Spleen (tissue), 7 donors: ENCODE measurements at regions not wholly inside any gene's neighbourhood (a gene's known extent, or its start where the extent isn't known, plus 50 kb on each side); places are given as distances from the start of the nearest gene placed in this dataset.

Experiments
- POLR2A ChIP-seq, 3 donors: fragments of 450-650 bp; IDR thresholded peaks; one replicate each; pipeline ENCODE4 v1.5.1; 2017; ENCODE audit warnings: antibody characterized with exemption in 3 of 3, mild to moderate bottlenecking in 1 of 3
- POLR2AphosphoS5 ChIP-seq, 3 donors: sonication (generic); formaldehyde crosslinking; IDR thresholded peaks; one replicate each; pipeline ENCODE4 v1.5.1; 2017; ENCODE audit warnings: antibody characterized with exemption in 3 of 3
- TF ChIP-seq, protein P1 (sequence below), 11 experiments: fragments of 200-600 bp in 7 of 11; fragments of 450-650 bp in 4 of 11; sonication (generic) in 4 of 11; IDR thresholded peaks in 8 of 11; conservative IDR thresholded peaks in 3 of 11; 1 replicate in 7 of 11; 2 replicates in 4 of 11; pipeline versions ENCODE4 v1.4.0 to v1.8.0; 2016 to 2021; ENCODE audit warnings: antibody characterized with exemption in 11 of 11, inconsistent platforms in 4 of 11, mild to moderate bottlenecking in 1 of 11
- donor health status: DM: no; HTN: no; CAD: no; lungs with moderate emphysema.
- donor health status: DM: no; HTN: no; CAD: no.
- donor health status: DM: no; HTN: no; CAD: no.

DNA sequence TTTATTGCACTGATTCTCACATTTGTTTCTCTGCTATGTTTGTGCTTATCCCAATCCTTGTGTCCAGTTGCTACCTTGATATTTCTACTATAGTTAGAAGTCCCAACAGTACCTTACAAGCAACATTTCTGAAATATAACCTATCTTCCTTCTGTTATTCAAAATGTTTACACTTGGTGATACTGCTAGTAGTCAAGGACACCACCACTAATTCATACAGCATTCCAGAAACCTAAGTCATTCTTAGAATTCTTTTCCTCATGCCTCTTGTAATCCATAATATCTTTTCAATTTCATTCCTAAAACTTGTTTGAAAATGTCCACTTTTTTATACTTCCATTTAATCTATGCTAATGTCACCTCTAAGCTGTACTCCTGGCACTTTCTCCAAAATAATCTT lies 2132.1 kb downstream of the NCAM2 start:
- TF ChIP-seq, protein P1, sequence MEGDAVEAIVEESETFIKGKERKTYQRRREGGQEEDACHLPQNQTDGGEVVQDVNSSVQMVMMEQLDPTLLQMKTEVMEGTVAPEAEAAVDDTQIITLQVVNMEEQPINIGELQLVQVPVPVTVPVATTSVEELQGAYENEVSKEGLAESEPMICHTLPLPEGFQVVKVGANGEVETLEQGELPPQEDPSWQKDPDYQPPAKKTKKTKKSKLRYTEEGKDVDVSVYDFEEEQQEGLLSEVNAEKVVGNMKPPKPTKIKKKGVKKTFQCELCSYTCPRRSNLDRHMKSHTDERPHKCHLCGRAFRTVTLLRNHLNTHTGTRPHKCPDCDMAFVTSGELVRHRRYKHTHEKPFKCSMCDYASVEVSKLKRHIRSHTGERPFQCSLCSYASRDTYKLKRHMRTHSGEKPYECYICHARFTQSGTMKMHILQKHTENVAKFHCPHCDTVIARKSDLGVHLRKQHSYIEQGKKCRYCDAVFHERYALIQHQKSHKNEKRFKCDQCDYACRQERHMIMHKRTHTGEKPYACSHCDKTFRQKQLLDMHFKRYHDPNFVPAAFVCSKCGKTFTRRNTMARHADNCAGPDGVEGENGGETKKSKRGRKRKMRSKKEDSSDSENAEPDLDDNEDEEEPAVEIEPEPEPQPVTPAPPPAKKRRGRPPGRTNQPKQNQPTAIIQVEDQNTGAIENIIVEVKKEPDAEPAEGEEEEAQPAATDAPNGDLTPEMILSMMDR (IDR thresholded peaks at IDR 0.05 in 8 of 11, conservative IDR thresholded peaks at IDR 0.05 in 3 of 11), result no peak
- TF ChIP-seq POLR2A (IDR thresholded peaks at IDR 0.05) (no peak), POLR2AphosphoS5 (IDR thresholded peaks at IDR 0.05) (no peak)
